ENCODE measurements at regions not wholly inside any gene's neighbourhood (a gene's known extent, or its start where the extent isn't known, plus 50 kb on each side); places are given as distances from the start of the nearest gene placed in this dataset.

- H3K4me3 ChIP-seq (ENCODE audit: low read depth, low read length): no peak overlapping the region
- TF ChIP-seq CTCF (IDR thresholded peaks at IDR 0.05; ENCODE audit: low read depth, low read length): no peak
- DNase-seq (ENCODE audit: low read depth, low spot score): no peak
- in situ Hi-C loops (cut with HindIII; ENCODE audit: low sequenced_read_pairs): no loop called here
Measured at GRCh38 chr5:6084376-6084775, 294.0 kb downstream of the MED10 start.

GRCh38 chr5:6083311-6083978 lies 294.9 kb downstream of the MED10 start:
- in situ Hi-C loops (cut with HindIII; ENCODE audit: low sequenced_read_pairs): no loop called here
- DNase-seq (ENCODE audit: low read depth, low spot score): no peak
- no peak overlapping the region for H3K4me3 ChIP-seq (ENCODE audit: low read depth, low read length)
- no peak for TF ChIP-seq CTCF (IDR thresholded peaks at IDR 0.05; ENCODE audit: low read depth, low read length)

GRCh38 chr5:6082685-6083084 lies 295.7 kb downstream of the MED10 start:
- TF ChIP-seq CTCF (IDR thresholded peaks at IDR 0.05; ENCODE audit: low read depth, low read length): no peak
- no peak overlapping the region for H3K4me3 ChIP-seq (ENCODE audit: low read depth, low read length)
- no peak for DNase-seq (ENCODE audit: low read depth, low spot score)
- in situ Hi-C loops (cut with HindIII; ENCODE audit: low sequenced_read_pairs): no loop called here

DNA sequence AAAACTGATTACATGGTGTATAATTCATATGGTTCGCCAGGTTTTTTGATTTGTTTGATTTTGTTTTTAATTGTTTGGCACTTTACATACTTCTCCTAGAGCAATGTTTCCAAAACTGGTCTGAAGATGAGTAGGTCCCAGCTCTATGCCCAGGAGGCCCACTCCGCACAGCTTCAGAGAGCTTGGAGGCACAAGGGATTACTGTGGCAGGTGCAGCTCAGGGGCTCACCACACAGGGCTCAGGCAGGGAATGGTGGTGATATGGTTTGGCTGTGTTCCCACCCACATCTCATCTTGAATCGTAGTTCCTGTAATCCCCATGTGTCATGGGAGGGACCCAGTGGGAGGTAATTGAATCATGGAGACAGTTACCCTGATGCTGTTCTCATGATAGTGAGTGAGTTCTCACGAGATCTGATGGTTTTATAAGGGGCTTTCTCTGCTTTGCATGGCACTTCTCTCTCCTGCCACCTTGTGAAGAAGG lies 296.6 kb downstream of the MED10 start:
- H3K4me3 ChIP-seq (ENCODE audit: low read depth, low read length): no peak overlapping the region
- in situ Hi-C loops (cut with HindIII; ENCODE audit: low sequenced_read_pairs): no loop called here
- TF ChIP-seq CTCF (IDR thresholded peaks at IDR 0.05; ENCODE audit: low read depth, low read length): no peak
- no peak for DNase-seq (ENCODE audit: low read depth, low spot score)

DNA sequence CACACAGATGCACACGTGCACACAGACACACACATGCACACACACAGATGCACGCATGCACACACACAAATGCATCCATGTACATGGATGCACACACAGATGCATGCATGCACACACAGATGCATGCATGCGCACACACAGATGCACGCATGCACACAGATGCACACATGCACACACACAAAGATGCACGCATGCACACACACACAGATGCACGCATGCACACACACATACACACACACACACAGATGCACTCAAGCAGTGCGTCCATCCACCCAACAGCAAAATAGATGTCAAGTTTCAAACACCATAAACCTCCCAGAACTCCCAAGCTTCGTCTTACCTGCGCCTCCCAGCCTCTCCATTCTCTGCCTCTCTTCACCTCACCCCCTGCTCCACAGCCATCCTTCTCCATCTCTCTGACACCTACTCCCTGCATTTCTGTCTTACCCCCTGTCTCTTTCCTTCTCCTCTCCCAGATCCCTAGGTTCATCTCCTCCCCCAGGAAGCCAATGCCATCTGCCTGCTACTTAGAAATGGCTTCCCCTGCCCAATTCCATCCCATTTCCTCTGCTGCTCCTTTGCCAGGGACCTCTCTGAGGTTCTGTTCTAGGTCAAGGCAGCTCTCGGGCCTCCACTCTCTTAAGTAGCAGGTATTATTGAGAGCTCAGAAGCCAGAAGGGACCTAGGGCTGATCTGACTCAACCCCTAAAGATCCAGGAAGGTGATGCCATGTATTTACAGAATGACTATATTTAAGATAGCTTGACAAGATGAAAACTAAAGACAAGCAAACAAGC lies 297.2 kb downstream of the MED10 start:
- in situ Hi-C loops (cut with HindIII; ENCODE audit: low sequenced_read_pairs): no loop called here
- H3K4me3 ChIP-seq (ENCODE audit: low read depth, low read length): no peak overlapping the region
- no peak for DNase-seq (ENCODE audit: low read depth, low spot score)
- TF ChIP-seq CTCF (IDR thresholded peaks at IDR 0.05; ENCODE audit: low read depth, low read length): no peak

GRCh38 chr5:6080436-6080835 lies 297.9 kb downstream of the MED10 start:
- no peak for TF ChIP-seq CTCF (IDR thresholded peaks at IDR 0.05; ENCODE audit: low read depth, low read length)
- no peak for DNase-seq (ENCODE audit: low read depth, low spot score)
- in situ Hi-C loops (cut with HindIII; ENCODE audit: low sequenced_read_pairs): no loop called here
- no peak overlapping the region for H3K4me3 ChIP-seq (ENCODE audit: low read depth, low read length)

Data from astrocyte of the spinal cord (primary cell).